H1 (cell line): ENCODE measurements at regions not wholly inside any gene's neighbourhood (a gene's known extent, or its start where the extent isn't known, plus 50 kb on each side); places are given as distances from the start of the nearest gene placed in this dataset.
A peak's percentile ranks its signal among the peaks of the same experiment; 100 is the strongest.

Experiments
- CTCF ChIA-PET: fragments of 300-600 bp; sonication (Branson Sonifier 250); formaldehyde crosslinking; loops from one replicate; lab custom pipeline; 2021; ENCODE audit not compliant: partially characterized antibody; lab: Charles Lee
- POLR2A ChIA-PET: fragments of 300-600 bp; sonication (Branson Sonifier 250); formaldehyde crosslinking; loops from one replicate; lab custom pipeline; 2021; ENCODE audit warnings: inconsistent platforms; ENCODE audit not compliant: partially characterized antibody; lab: Charles Lee
- DNase-seq, 2 experiments: peaks; one replicate each; pipeline versions ENCODE4 v3.0.0 to v3.0.0-alpha.2; 2010 to 2022; ENCODE audit warnings: low spot score in 2 of 2, low read depth in 1 of 2, mixed read lengths in 1 of 2
- FAIRE-seq: peaks from 2 replicates; lab custom pipeline; 2011; peaks lifted over from hg19 to GRCh38; lab: Jason Lieb, UNC
- H2AFZ ChIP-seq: 2 replicates; pipeline ENCODE4 v1.8.1; 2012; ENCODE audit warnings: low read length, inconsistent platforms
- H2AK5ac ChIP-seq: 2 replicates; pipeline ENCODE4 v1.6.1; 2013; ENCODE audit warnings: low read depth, low read length
- H2BK120ac ChIP-seq: replicated peaks from 2 replicates; pipeline ENCODE3; 2013; ENCODE audit warnings: low read depth, low read length, inconsistent platforms
- H2BK12ac ChIP-seq: 2 replicates; pipeline ENCODE4 v1.6.1; 2013; ENCODE audit warnings: low read depth, low read length
- H2BK15ac ChIP-seq: 2 replicates; pipeline ENCODE4 v1.6.1; 2013; ENCODE audit warnings: low read length
- H2BK20ac ChIP-seq: 2 replicates; pipeline ENCODE4 v1.6.1; 2013; ENCODE audit warnings: low read length
- H2BK5ac ChIP-seq: 2 replicates; pipeline ENCODE4 v1.6.1; 2013; ENCODE audit warnings: low read depth, low read length
- H3K14ac ChIP-seq: 2 replicates; pipeline ENCODE4 v1.6.1; 2013; ENCODE audit warnings: inconsistent platforms; ENCODE audit not compliant: insufficient read length
- H3K18ac ChIP-seq: 2 replicates; pipeline ENCODE4 v1.6.1; 2013; ENCODE audit warnings: low read length; ENCODE audit errors: extremely low read depth
- H3K23ac ChIP-seq: 2 replicates; pipeline ENCODE4 v1.6.1; 2013; ENCODE audit warnings: inconsistent platforms; ENCODE audit not compliant: insufficient read length
- H3K23me2 ChIP-seq: 2 replicates; pipeline ENCODE4 v1.6.1; 2013; ENCODE audit warnings: low read depth, low read length
- H3K27ac ChIP-seq: 2 replicates; pipeline ENCODE4 v1.6.1; 2011; ENCODE audit warnings: low read depth, low read length, inconsistent platforms
- H3K27me3 ChIP-seq, 4 experiments: replicated peaks in 1 of 4; 1 replicate in 1 of 4; 2 replicates in 3 of 4; pipeline versions ENCODE4 v1.6.1 to v1.8.1; 2011 to 2013; ENCODE audit warnings: low read length in 3 of 4, mild to moderate bottlenecking in 3 of 4, inconsistent platforms in 2 of 4, mixed read lengths in 2 of 4, moderate library complexity in 1 of 4; ENCODE audit not compliant: control insufficient read depth in 3 of 4, insufficient read depth in 3 of 4; ENCODE audit errors: extremely low read depth in 1 of 4
- H3K36me3 ChIP-seq, 4 experiments: 2 replicates each; pipeline versions ENCODE4 v1.6.1 to v1.8.1; 2011 to 2013; ENCODE audit warnings: mild to moderate bottlenecking in 4 of 4, low read length in 3 of 4, moderate library complexity in 2 of 4, control low read depth in 1 of 4, inconsistent platforms in 1 of 4; ENCODE audit not compliant: insufficient read depth in 4 of 4, control insufficient read depth in 2 of 4
- H3K4ac ChIP-seq: replicated peaks from 2 replicates; pipeline ENCODE3; 2013; ENCODE audit warnings: low read length, low read depth, mixed read lengths, inconsistent platforms; ENCODE audit not compliant: insufficient read length
- H3K4me1 ChIP-seq, 4 experiments: replicated peaks in 1 of 4; 1 replicate in 1 of 4; 2 replicates in 3 of 4; pipeline versions ENCODE4 v1.6.1 to v1.8.1; 2011 to 2013; ENCODE audit warnings: low read length in 3 of 4, inconsistent platforms in 2 of 4, mixed read lengths in 1 of 4; ENCODE audit not compliant: insufficient read depth in 4 of 4, control insufficient read depth in 3 of 4
- H3K4me2 ChIP-seq, 2 experiments: 2 replicates each; pipeline versions ENCODE4 v1.6.1 to v1.8.1; 2011 to 2013; ENCODE audit warnings: low read depth in 2 of 2, low read length in 2 of 2, control low read depth in 1 of 2, inconsistent platforms in 1 of 2, mild to moderate bottlenecking in 1 of 2; ENCODE audit not compliant: insufficient read depth in 1 of 2
- H3K4me3 ChIP-seq, 4 experiments: fragments of 200-600, 300-600 bp in 1 of 4; sonication (generic), shearing (Covaris generic), sonication (Bioruptor Twin) in 1 of 4; 2 replicates each; pipeline versions ENCODE4 v1.5.1 to v1.8.1; 2011 to 2016; ENCODE audit warnings: low read length in 4 of 4, low read depth in 3 of 4, control low read depth in 2 of 4, inconsistent platforms in 2 of 4, mild to moderate bottlenecking in 2 of 4, mixed read lengths in 1 of 4, moderate library complexity in 1 of 4; ENCODE audit not compliant: insufficient read depth in 2 of 4; ENCODE audit errors: extremely low read depth in 1 of 4
- H3K56ac ChIP-seq: replicated peaks from 2 replicates; pipeline ENCODE3; 2013; ENCODE audit warnings: low read depth, mild to moderate bottlenecking, mixed read lengths, low read length, inconsistent platforms; ENCODE audit not compliant: insufficient read length
- H3K79me1 ChIP-seq: 2 replicates; pipeline ENCODE4 v1.6.1; 2013; ENCODE audit warnings: low read depth, low read length, control low read depth
- H3K79me2 ChIP-seq, 2 experiments: 2 replicates each; pipeline versions ENCODE4 v1.6.1 to v1.8.1; 2012 to 2013; ENCODE audit warnings: low read length in 2 of 2, mild to moderate bottlenecking in 2 of 2, inconsistent platforms in 1 of 2; ENCODE audit not compliant: insufficient read depth in 2 of 2, control insufficient read depth in 1 of 2
- H3K9ac ChIP-seq, 4 experiments: replicated peaks in 1 of 4; 1 replicate in 1 of 4; 2 replicates in 3 of 4; pipeline versions ENCODE4 v1.6.1 to v1.8.1; 2011 to 2013; ENCODE audit warnings: low read depth in 3 of 4, low read length in 3 of 4, control low read depth in 2 of 4, mild to moderate bottlenecking in 2 of 4, moderate library complexity in 2 of 4, inconsistent platforms in 1 of 4; ENCODE audit errors: extremely low read depth in 1 of 4
- H3K9me3 ChIP-seq, 2 experiments: 2 replicates each; pipeline versions ENCODE4 v1.6.1 to v1.8.1; 2012 to 2013; ENCODE audit warnings: mild to moderate bottlenecking in 2 of 2, moderate library complexity in 2 of 2, control low read depth in 1 of 2, inconsistent platforms in 1 of 2, low read depth in 1 of 2, low read length in 1 of 2, mixed read lengths in 1 of 2; ENCODE audit not compliant: insufficient read depth in 2 of 2
- H4K20me1 ChIP-seq, 2 experiments: replicated peaks in 1 of 2; 2 replicates each; pipeline versions ENCODE3 to v1.8.1; 2011 to 2013; ENCODE audit warnings: inconsistent platforms in 2 of 2, low read length in 2 of 2, mild to moderate bottlenecking in 1 of 2; ENCODE audit not compliant: insufficient read depth in 2 of 2, control insufficient read depth in 1 of 2
- H4K5ac ChIP-seq: 2 replicates; pipeline ENCODE4 v1.6.1; 2013; ENCODE audit warnings: low read length, low read depth, mixed read lengths, inconsistent platforms; ENCODE audit not compliant: insufficient read length
- H4K8ac ChIP-seq: 2 replicates; pipeline ENCODE4 v1.8.0; 2013; ENCODE audit warnings: mild to moderate bottlenecking, moderate library complexity, low read length, inconsistent platforms; ENCODE audit not compliant: insufficient read depth; ENCODE audit errors: extremely low read depth
- H4K91ac ChIP-seq: replicated peaks from 2 replicates; pipeline ENCODE3; 2013; ENCODE audit warnings: low read length, mixed read lengths, inconsistent platforms; ENCODE audit not compliant: insufficient read length
- CTBP2 ChIP-seq: IDR thresholded peaks from 2 replicates; pipeline ENCODE4 v1.7.0; 2011; ENCODE audit warnings: borderline replicate concordance, mild to moderate bottlenecking, moderate library complexity, mixed read lengths, low read length; ENCODE audit not compliant: insufficient read depth, insufficient read length
- GTF2F1 ChIP-seq: IDR thresholded peaks from 2 replicates; pipeline ENCODE4 v1.6.1; 2012; ENCODE audit warnings: low read depth, low read length, improper control_type of control experiment, borderline replicate concordance
- POLR2AphosphoS5 ChIP-seq: IDR thresholded peaks from 2 replicates; pipeline ENCODE4 v1.6.1; 2011; ENCODE audit warnings: low read depth, low read length
- RAD21 ChIP-seq, 2 experiments: IDR thresholded peaks in 1 of 2; conservative IDR thresholded peaks in 1 of 2; 2 replicates each; pipeline ENCODE4 v1.6.1; 2011; ENCODE audit warnings: low read depth in 2 of 2, low read length in 2 of 2, improper control_type of control experiment in 1 of 2, inconsistent platforms in 1 of 2, mild to moderate bottlenecking in 1 of 2, moderate library complexity in 1 of 2
- RFX5 ChIP-seq: IDR thresholded peaks from 2 replicates; pipeline ENCODE4 v1.6.1; 2011; ENCODE audit warnings: low read depth, low read length, improper control_type of control experiment, borderline replicate concordance
- RXRA ChIP-seq: IDR thresholded peaks from 2 replicates; pipeline ENCODE4 v1.6.1; 2011; ENCODE audit warnings: low read depth, mild to moderate bottlenecking, low read length, moderate library complexity; ENCODE audit not compliant: insufficient read depth
- SIRT6 ChIP-seq: IDR thresholded peaks from one replicate; pipeline ENCODE4 v1.7.1; 2012; ENCODE audit warnings: low read length, inconsistent platforms
- WGBS, 2 experiments: shearing (Covaris generic) in 1 of 2; methylation state at CpG; one replicate each; pipeline versions ENCODE4 v1.1.6 to v1.1.7; 2013 to 2015; ENCODE audit warnings: low lambda C conversion rate in 2 of 2, mixed read lengths in 2 of 2, inconsistent platforms in 1 of 2, low coverage in 1 of 2, missing lambda C conversion rate in 1 of 2; ENCODE audit not compliant: insufficient replicate concordance in 2 of 2, insufficient coverage in 1 of 2, insufficient read length in 1 of 2; ENCODE audit errors: extremely low coverage in 1 of 2, missing lambda C conversion rate in 1 of 2; 5-methylcytosine and 5-hydroxymethylcytosine counted together

GRCh38 chr11:27212248-27212780, 150.7 kb downstream of the CCDC34 start:
- Histone ChIP-seq H3K79me1 (no peaks in the 10 kb centered on the region), H4K91ac (no peak overlapping the region)
- TF ChIP-seq RXRA = no peak
- TF ChIP-seq RFX5 = no peak
- no peak for TF ChIP-seq GTF2F1
- no peak for TF ChIP-seq RAD21 (IDR thresholded peaks at IDR 0.05 in 1 of 2, conservative IDR thresholded peaks at IDR 0.05 in 1 of 2; ENCODE audit: low read depth in 2 of 2, low read length in 2 of 2)
- TF ChIP-seq POLR2AphosphoS5 = no peak
- no peak for TF ChIP-seq SIRT6
- no peak for TF ChIP-seq CTBP2
- TF ChIP-seq, all 59 proteins: peak for 0
- Histone ChIP-seq H3K56ac (no peak overlapping the region), H3K79me2 (no peaks in the 10 kb centered on the region), H2AK5ac (no peak overlapping the region), H4K8ac (no peak overlapping the region), H3K9me3 (no peaks in the 10 kb centered on the region), H3K23ac (no peak overlapping the region), H3K23me2 (no peaks in the 10 kb centered on the region; the same call in 1 of the 2 replicates), H2BK5ac (no peak overlapping the region), H3K4me1 (peaks cover 0 to 10% (median 0%) of the 10 kb centered on the region in 4 experiments; a peak in 1 of 7 replicates), H3K36me3 (peaks cover 0 to 17% (median 0%) of the 10 kb centered on the region in 4 experiments; a peak in 4 of 8 replicates), H3K14ac (no peak overlapping the region), H4K5ac (no peak overlapping the region), H3K4me3 (no peak overlapping the region), H3K9ac (no peak overlapping the region), H2BK20ac (no peak overlapping the region), H2AFZ (no peak overlapping the region), H3K18ac (no peak overlapping the region), H2BK15ac (no peak overlapping the region), H4K20me1 (no peaks in the 10 kb centered on the region), H2BK12ac (no peak overlapping the region), H2BK120ac (no peak overlapping the region), H3K4ac (no peak overlapping the region), H3K4me2 (no peak overlapping the region), H3K27me3 (no peaks in the 10 kb centered on the region), H3K27ac (no peak overlapping the region)
- ChIA-PET CTCF (interaction anchor here (0.7 to 5.0 kb wide), 18 partner anchors 11 to 859 kb away, joined by 3 to 47 read pairs (median 4); no protein-coding TSS in a partner anchor), POLR2A (no interaction called here)
- WGBS, 2 experiments = 84% methylated on average over 2 of the region's 2 CpGs; no CpG with 5 or more reads in 1 of the 2 experiments
- peak in 1 of 2 experiments; percentile 19 for DNase-seq
- no peak for FAIRE-seq
